HepG2 (cell line): ENCODE measurements at regions not wholly inside any gene's neighbourhood (a gene's known extent, or its start where the extent isn't known, plus 50 kb on each side); places are given as distances from the start of the nearest gene placed in this dataset.
A peak's percentile ranks its signal among the peaks of the same experiment; 100 is the strongest.

Experiments
- CENPX ChIP-seq: sonication (generic); formaldehyde crosslinking; IDR thresholded peaks from 2 replicates; pipeline ENCODE4 v1.9.0; 2021; ENCODE audit warnings: mild to moderate bottlenecking, missing genetic modification reagents, moderate library complexity
- EEA1 ChIP-seq: sonication (generic); formaldehyde crosslinking; IDR thresholded peaks from 2 replicates; pipeline ENCODE4 v1.5.1; 2020; ENCODE audit warnings: mild to moderate bottlenecking, missing genetic modification reagents, borderline replicate concordance
- ELF3 ChIP-seq: IDR thresholded peaks from 2 replicates; pipeline ENCODE4 v1.6.1; 2016; ENCODE audit warnings: missing genetic modification reagents, missing compliant biosample characterization
- MED8 ChIP-seq: sonication (generic); formaldehyde crosslinking; IDR thresholded peaks from 2 replicates; pipeline ENCODE4 v1.8.1; 2023; ENCODE audit warnings: mild to moderate bottlenecking, missing genetic modification reagents; ENCODE audit not compliant: insufficient replicate concordance
- NONO ChIP-seq, 2 experiments: fragments of 450-650 bp in 1 of 2; sonication (generic) in 1 of 2; formaldehyde crosslinking in 1 of 2; IDR thresholded peaks in 1 of 2; conservative IDR thresholded peaks in 1 of 2; 2 replicates each; pipeline versions ENCODE4 v1.6.1 to v1.8.0; 2017 to 2022; ENCODE audit warnings: mild to moderate bottlenecking in 1 of 2, missing genetic modification reagents in 1 of 2, moderate library complexity in 1 of 2
- PRDM4 ChIP-seq: sonication (generic); formaldehyde crosslinking; IDR thresholded peaks from 2 replicates; pipeline ENCODE4 v1.9.0; 2021; ENCODE audit warnings: missing genetic modification reagents, borderline replicate concordance
- PRMT3 ChIP-seq: sonication (generic); formaldehyde crosslinking; IDR thresholded peaks from 2 replicates; pipeline ENCODE4 v1.8.1; 2022; ENCODE audit warnings: low read depth, mild to moderate bottlenecking, moderate library complexity, missing genetic modification reagents, borderline replicate concordance
- RBM22 ChIP-seq: fragments of 200-400 bp; formaldehyde crosslinking; optimal IDR thresholded peaks from 2 replicates; pipeline ENCODE3; 2017; ENCODE audit warnings: mild to moderate bottlenecking, low read length, moderate library complexity
- ZNF17 ChIP-seq: sonication (generic); formaldehyde crosslinking; IDR thresholded peaks from 2 replicates; pipeline ENCODE4 v1.5.0; 2020; ENCODE audit warnings: mild to moderate bottlenecking, missing genetic modification reagents
- ZNF207 ChIP-seq: fragments of 450-650 bp; IDR thresholded peaks from 2 replicates; pipeline ENCODE4 v1.6.1; 2016; ENCODE audit warnings: antibody characterized with exemption, borderline replicate concordance
- ZNF230 ChIP-seq: sonication (generic); formaldehyde crosslinking; IDR thresholded peaks from 2 replicates; pipeline ENCODE4 v1.4.0; 2020; ENCODE audit warnings: mild to moderate bottlenecking, missing genetic modification reagents
- ZNF546 ChIP-seq: sonication (generic); formaldehyde crosslinking; conservative IDR thresholded peaks from 2 replicates; pipeline ENCODE4 v1.8.1; 2023; ENCODE audit warnings: mild to moderate bottlenecking, missing genetic modification reagents
- ZNF549 ChIP-seq: sonication (generic); formaldehyde crosslinking; IDR thresholded peaks from 2 replicates; pipeline ENCODE4 v1.5.0; 2020; ENCODE audit warnings: missing genetic modification reagents
- TF ChIP-seq, protein P1 (sequence below): sonication (generic); formaldehyde crosslinking; conservative IDR thresholded peaks from 2 replicates; pipeline ENCODE4 v1.4.0; 2020; ENCODE audit warnings: missing genetic modification reagents
- TF ChIP-seq, protein P2 (sequence below): sonication (generic); formaldehyde crosslinking; IDR thresholded peaks from 2 replicates; pipeline ENCODE4 v1.4.0; 2020; ENCODE audit warnings: missing genetic modification reagents
- TF ChIP-seq, protein P3 (sequence below): sonication (generic); formaldehyde crosslinking; IDR thresholded peaks from 2 replicates; pipeline ENCODE4 v1.4.0; 2020; ENCODE audit warnings: mild to moderate bottlenecking, missing genetic modification reagents, borderline replicate concordance

GRCh38 chr1:245045087-245045881, 109.5 kb upstream of the KIF26B start (continued):
- TF ChIP-seq, protein P1, sequence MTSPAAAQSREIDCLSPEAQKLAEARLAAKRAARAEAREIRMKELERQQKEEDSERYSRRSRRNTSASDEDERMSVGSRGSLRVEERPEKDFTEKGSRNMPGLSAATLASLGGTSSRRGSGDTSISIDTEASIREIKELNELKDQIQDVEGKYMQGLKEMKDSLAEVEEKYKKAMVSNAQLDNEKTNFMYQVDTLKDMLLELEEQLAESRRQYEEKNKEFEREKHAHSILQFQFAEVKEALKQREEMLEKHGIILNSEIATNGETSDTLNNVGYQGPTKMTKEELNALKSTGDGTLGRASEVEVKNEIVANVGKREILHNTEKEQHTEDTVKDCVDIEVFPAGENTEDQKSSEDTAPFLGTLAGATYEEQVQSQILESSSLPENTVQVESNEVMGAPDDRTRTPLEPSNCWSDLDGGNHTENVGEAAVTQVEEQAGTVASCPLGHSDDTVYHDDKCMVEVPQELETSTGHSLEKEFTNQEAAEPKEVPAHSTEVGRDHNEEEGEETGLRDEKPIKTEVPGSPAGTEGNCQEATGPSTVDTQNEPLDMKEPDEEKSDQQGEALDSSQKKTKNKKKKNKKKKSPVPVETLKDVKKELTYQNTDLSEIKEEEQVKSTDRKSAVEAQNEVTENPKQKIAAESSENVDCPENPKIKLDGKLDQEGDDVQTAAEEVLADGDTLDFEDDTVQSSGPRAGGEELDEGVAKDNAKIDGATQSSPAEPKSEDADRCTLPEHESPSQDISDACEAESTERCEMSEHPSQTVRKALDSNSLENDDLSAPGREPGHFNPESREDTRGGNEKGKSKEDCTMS (CRISPR knock-in tag): no peak
- TF ChIP-seq, protein P2, sequence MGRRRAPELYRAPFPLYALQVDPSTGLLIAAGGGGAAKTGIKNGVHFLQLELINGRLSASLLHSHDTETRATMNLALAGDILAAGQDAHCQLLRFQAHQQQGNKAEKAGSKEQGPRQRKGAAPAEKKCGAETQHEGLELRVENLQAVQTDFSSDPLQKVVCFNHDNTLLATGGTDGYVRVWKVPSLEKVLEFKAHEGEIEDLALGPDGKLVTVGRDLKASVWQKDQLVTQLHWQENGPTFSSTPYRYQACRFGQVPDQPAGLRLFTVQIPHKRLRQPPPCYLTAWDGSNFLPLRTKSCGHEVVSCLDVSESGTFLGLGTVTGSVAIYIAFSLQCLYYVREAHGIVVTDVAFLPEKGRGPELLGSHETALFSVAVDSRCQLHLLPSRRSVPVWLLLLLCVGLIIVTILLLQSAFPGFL: no peak
- TF ChIP-seq ZNF230 (CRISPR knock-in tag) (no peak), RBM22 (no peak), PRDM4 (no peak), ZNF549 (CRISPR knock-in tag) (no peak), ZNF17 (CRISPR knock-in tag) (no peak), EEA1 (CRISPR knock-in tag) (no peak), ELF3 (CRISPR knock-in tag) (peak; percentile 33; the same call in 1 of the 2 replicates), MED8 (no peak), CENPX (no peak), ZNF207 (no peak), ZNF546 (CRISPR knock-in tag) (no peak), NONO (IDR thresholded peaks at IDR 0.05) (no peak), NONO (CRISPR knock-in tag; conservative IDR thresholded peaks at IDR 0.05) (no peak; the same call in 1 of the 2 replicates), PRMT3 (CRISPR knock-in tag) (no peak)
- TF ChIP-seq, protein P3, sequence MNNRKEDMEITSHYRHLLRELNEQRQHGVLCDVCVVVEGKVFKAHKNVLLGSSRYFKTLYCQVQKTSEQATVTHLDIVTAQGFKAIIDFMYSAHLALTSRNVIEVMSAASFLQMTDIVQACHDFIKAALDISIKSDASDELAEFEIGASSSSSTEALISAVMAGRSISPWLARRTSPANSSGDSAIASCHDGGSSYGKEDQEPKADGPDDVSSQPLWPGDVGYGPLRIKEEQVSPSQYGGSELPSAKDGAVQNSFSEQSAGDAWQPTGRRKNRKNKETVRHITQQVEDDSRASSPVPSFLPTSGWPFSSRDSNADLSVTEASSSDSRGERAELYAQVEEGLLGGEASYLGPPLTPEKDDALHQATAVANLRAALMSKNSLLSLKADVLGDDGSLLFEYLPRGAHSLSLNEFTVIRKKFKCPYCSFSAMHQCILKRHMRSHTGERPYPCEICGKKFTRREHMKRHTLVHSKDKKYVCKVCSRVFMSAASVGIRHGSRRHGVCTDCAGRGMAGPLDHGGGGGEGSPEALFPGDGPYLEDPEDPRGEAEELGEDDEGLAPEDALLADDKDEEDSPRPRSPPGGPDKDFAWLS (CRISPR knock-in tag): no peak
